SK-N-MC (cell line): ENCODE measurements at regions not wholly inside any gene's neighbourhood (a gene's known extent, or its start where the extent isn't known, plus 50 kb on each side); places are given as distances from the start of the nearest gene placed in this dataset.

Source experiments
- EZH2 ChIP-seq: fragments of 200-600 bp; sonication (generic); IDR thresholded peaks from one replicate; pipeline ENCODE4 v1.6.1; 2017; ENCODE audit warnings: antibody characterized with exemption
- FOXP2 ChIP-seq: optimal IDR thresholded peaks from 2 replicates; pipeline ENCODE3; 2011; ENCODE audit warnings: mild to moderate bottlenecking, moderate library complexity; ENCODE audit not compliant: insufficient read depth; ENCODE audit errors: extremely low read length, control extremely low read depth
- POLR2AphosphoS5 ChIP-seq: IDR thresholded peaks from 2 replicates; pipeline ENCODE4 v1.6.1; 2012; ENCODE audit warnings: mild to moderate bottlenecking, low read depth, low read length, borderline replicate concordance

GRCh38 chr13:44769686-44770085, 193.6 kb upstream of the TSC22D1 start:
- TF ChIP-seq EZH2 (no peak), POLR2AphosphoS5 (no peak), FOXP2 (no peak)
